PFSK-1 (cell line): ENCODE measurements at regions not wholly inside any gene's neighbourhood (a gene's known extent, or its start where the extent isn't known, plus 50 kb on each side); places are given as distances from the start of the nearest gene placed in this dataset.

Experiments
- FOXP2 ChIP-seq: optimal IDR thresholded peaks from 2 replicates; pipeline ENCODE3; 2011; ENCODE audit warnings: borderline replicate concordance, control low read depth, inconsistent platforms; ENCODE audit not compliant: insufficient read depth; ENCODE audit errors: extremely low read length, extremely low read depth
- POLR2AphosphoS5 ChIP-seq: IDR thresholded peaks from 2 replicates; pipeline ENCODE4 v1.6.1; 2012; ENCODE audit warnings: low read depth, mild to moderate bottlenecking, control low read depth, low read length, moderate library complexity
- SIN3A ChIP-seq: IDR thresholded peaks from 2 replicates; pipeline ENCODE4 v1.6.1; 2012; ENCODE audit warnings: mild to moderate bottlenecking, low read length, moderate library complexity, borderline replicate concordance; ENCODE audit not compliant: insufficient read depth
- TAF1 ChIP-seq: IDR thresholded peaks from 2 replicates; pipeline ENCODE4 v1.6.1; 2012; ENCODE audit warnings: low read length, control low read depth, borderline replicate concordance; ENCODE audit not compliant: insufficient read depth
- TF ChIP-seq, protein P1 (sequence below), 2 experiments: IDR thresholded peaks; 2 replicates each; pipeline versions ENCODE4 v1.6.1 to v1.8.0; 2011 to 2012; ENCODE audit warnings: low read depth in 2 of 2, low read length in 2 of 2, control low read depth in 1 of 2, inconsistent platforms in 1 of 2, mild to moderate bottlenecking in 1 of 2, moderate library complexity in 1 of 2; ENCODE audit not compliant: insufficient read depth in 1 of 2

DNA sequence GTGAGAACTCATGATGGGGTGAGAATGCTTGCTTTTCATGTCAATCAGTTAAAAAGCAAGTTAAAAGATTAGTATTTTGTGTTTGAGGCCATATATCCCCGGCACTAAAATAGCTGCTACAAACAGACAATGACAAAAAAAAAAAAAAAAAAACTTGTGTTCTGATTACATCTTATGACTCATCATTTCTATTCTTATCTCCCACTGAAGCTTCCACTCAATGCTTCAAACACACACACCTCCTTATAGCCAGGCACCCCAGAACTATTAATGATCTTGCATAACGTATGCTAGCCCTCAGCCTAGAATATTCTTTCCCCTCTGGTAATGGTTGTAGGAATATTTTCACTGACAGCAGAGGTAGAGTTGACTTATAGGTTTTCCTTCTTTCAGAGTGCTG lies 778.3 kb downstream of the TRIB2 start:
- TF ChIP-seq, protein P1, sequence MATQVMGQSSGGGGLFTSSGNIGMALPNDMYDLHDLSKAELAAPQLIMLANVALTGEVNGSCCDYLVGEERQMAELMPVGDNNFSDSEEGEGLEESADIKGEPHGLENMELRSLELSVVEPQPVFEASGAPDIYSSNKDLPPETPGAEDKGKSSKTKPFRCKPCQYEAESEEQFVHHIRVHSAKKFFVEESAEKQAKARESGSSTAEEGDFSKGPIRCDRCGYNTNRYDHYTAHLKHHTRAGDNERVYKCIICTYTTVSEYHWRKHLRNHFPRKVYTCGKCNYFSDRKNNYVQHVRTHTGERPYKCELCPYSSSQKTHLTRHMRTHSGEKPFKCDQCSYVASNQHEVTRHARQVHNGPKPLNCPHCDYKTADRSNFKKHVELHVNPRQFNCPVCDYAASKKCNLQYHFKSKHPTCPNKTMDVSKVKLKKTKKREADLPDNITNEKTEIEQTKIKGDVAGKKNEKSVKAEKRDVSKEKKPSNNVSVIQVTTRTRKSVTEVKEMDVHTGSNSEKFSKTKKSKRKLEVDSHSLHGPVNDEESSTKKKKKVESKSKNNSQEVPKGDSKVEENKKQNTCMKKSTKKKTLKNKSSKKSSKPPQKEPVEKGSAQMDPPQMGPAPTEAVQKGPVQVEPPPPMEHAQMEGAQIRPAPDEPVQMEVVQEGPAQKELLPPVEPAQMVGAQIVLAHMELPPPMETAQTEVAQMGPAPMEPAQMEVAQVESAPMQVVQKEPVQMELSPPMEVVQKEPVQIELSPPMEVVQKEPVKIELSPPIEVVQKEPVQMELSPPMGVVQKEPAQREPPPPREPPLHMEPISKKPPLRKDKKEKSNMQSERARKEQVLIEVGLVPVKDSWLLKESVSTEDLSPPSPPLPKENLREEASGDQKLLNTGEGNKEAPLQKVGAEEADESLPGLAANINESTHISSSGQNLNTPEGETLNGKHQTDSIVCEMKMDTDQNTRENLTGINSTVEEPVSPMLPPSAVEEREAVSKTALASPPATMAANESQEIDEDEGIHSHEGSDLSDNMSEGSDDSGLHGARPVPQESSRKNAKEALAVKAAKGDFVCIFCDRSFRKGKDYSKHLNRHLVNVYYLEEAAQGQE (IDR thresholded peaks at IDR 0.05; ENCODE audit: insufficient read depth in 1 of 2, low read depth in 2 of 2, low read length in 2 of 2): no peak
- TF ChIP-seq POLR2AphosphoS5: no peak
- TF ChIP-seq TAF1: no peak
- TF ChIP-seq SIN3A: no peak
- TF ChIP-seq FOXP2: no peak

DNA sequence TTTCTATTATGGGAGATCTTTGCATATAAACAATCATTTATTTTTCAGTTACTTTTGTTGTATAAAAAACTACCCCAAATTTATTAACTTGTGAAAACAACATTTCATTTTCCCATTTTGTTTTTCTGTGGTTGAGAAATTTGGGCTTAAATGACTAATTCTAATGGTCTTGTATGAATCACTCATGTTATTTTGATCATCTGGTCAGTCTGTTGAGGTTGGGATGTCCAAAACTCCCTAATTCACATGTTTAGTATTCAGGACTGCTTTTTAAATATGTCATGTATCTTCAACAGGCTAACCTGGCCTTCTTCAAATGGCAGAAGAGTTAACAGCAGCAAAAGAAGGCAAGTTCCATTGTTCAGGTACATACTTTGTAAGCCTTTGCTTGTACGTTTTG lies 788.1 kb downstream of the TRIB2 start:
- no peak for TF ChIP-seq FOXP2

DNA sequence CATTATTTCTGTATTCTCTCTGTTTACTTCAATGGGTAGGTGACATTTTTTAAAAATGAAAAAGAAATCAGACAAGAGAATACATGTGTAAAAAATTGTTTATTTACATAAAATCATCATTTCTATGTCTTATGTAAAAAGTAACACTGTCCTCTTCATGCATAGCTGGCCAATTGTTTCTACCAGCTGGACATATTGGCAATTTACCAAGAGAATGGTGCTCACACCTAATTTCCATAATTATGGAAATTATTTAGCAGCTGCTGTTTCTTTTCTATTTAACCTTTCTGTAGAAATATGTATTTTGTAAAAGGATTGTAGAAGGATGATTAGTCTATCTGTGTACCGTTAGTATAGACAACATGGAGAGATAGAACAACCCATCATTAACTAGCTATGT lies 791.9 kb downstream of the TRIB2 start:
- no peak for TF ChIP-seq POLR2AphosphoS5
- no peak for TF ChIP-seq FOXP2
- no peak for TF ChIP-seq TAF1
- TF ChIP-seq SIN3A: no peak
- TF ChIP-seq, protein P1 (IDR thresholded peaks at IDR 0.05; ENCODE audit: insufficient read depth in 1 of 2, low read depth in 2 of 2, low read length in 2 of 2): no peak

DNA sequence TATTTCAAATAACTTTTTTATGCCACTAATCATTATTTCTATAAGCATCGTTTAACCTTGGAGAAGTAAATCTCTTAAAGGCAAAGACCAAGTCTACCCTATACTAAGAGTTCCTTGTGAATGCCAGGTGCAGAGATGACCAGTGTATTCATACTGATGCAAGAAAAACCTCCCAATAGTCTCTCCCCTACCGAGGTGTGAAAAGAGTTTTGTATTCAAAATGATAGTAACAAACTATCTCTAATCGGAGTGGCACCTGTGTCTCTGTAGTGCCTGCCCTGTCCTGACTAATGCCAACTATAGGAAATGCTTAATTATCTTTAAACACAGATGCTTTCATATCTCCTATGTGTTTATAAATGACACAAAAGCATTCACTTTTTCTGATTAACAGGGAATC lies 798.5 kb downstream of the TRIB2 start:
- TF ChIP-seq POLR2AphosphoS5 (no peak), TAF1 (no peak), FOXP2 (no peak), SIN3A (no peak)
- TF ChIP-seq, protein P1 (IDR thresholded peaks at IDR 0.05; ENCODE audit: insufficient read depth in 1 of 2, low read depth in 2 of 2, low read length in 2 of 2): no peak

DNA sequence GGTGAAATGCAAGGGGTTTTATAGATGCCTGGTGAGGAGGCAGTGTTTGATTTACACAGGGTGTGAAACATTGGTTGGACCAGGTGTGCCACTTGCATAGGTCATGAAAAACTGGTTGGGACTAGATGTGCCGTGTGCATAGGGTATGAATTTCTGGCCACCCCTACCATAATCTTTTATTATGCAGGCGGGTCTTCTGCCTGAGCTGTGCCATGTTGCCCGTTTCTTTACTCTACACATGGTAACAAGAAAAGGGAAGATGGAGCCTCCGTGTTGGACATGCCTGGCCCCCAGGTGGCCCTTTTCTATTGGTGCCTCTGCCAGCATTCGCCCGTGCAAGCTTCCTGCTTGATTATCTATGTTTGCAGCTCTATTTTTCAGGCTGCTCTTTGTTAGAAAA lies 805.4 kb downstream of the TRIB2 start:
- TF ChIP-seq, protein P1 (IDR thresholded peaks at IDR 0.05; ENCODE audit: insufficient read depth in 1 of 2, low read depth in 2 of 2, low read length in 2 of 2): no peak
- TF ChIP-seq TAF1 (no peak), POLR2AphosphoS5 (no peak), FOXP2 (no peak), SIN3A (no peak)
